VCaP (cell line): ENCODE measurements at regions not wholly inside any gene's neighbourhood (a gene's known extent, or its start where the extent isn't known, plus 50 kb on each side); places are given as distances from the start of the nearest gene placed in this dataset.

Source experiments
- H3K27ac ChIP-seq: fragments of 450-650 bp; 2 replicates; pipeline ENCODE4 v1.5.1; 2017
- TF ChIP-seq, protein P1 (sequence below): fragments of 450-650 bp; conservative IDR thresholded peaks from 2 replicates; pipeline ENCODE4 v1.5.1; 2017; ENCODE audit warnings: mild to moderate bottlenecking, moderate library complexity

DNA sequence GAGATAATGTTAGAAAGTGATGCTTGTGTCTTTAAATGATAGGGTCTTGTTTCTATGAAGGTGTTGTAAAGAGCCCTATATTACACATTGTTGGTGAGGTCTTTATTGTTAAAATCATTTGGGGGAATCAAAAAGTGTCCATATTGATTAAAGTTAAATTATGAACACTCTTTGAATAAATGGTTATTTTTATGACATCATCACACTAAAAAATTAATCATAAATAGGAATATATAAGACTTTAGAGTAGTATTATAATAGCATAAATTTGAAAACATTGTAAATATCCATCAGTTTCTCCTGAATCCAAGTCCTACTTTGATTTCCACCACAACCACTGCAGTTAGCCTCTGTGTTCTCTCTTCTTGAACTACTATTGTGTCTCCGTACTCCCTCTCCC is 136.3 kb downstream of the HTR1A start:
- no peak overlapping the region for H3K27ac ChIP-seq
- TF ChIP-seq, protein P1, sequence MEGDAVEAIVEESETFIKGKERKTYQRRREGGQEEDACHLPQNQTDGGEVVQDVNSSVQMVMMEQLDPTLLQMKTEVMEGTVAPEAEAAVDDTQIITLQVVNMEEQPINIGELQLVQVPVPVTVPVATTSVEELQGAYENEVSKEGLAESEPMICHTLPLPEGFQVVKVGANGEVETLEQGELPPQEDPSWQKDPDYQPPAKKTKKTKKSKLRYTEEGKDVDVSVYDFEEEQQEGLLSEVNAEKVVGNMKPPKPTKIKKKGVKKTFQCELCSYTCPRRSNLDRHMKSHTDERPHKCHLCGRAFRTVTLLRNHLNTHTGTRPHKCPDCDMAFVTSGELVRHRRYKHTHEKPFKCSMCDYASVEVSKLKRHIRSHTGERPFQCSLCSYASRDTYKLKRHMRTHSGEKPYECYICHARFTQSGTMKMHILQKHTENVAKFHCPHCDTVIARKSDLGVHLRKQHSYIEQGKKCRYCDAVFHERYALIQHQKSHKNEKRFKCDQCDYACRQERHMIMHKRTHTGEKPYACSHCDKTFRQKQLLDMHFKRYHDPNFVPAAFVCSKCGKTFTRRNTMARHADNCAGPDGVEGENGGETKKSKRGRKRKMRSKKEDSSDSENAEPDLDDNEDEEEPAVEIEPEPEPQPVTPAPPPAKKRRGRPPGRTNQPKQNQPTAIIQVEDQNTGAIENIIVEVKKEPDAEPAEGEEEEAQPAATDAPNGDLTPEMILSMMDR, result no peak

DNA sequence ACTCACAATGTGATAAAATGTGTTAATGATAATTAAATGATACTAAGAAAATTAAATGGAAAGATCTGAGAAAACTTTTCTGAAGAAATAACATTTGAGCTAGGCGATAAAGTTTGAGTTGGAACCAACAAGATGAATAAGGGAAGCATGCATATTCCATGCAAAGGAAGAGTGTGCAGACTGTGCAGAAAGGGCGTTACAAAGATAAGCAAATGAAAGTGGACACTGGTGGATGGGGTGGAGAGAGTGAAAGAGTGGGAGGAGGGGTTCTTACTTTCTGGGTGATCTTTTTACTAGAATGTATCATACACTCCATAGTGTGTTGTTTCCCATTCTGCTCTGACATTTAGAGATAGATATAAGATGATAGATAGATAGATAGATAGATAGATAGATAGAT is 138.7 kb downstream of the HTR1A start:
- H3K27ac ChIP-seq, result no peak overlapping the region
- TF ChIP-seq, protein P1, result no peak

DNA sequence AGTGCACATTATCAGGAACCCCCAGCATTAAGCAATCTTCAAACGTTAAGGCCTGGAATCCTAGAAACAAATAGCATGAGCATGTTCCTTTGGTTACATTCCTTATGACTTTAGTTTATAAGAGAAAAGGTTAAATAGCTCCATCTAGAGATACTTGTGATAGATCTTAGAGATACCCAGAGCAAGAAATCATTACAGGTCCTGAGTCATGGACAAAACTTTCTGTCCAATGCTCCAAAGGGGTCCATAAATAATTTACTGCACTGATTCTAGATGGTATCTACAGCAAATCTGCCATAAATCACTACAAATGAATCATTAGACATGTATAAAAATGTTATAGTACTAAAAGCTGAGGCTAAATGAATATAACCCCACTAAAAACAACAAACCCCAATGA is 139.6 kb downstream of the HTR1A start:
- TF ChIP-seq, protein P1, result peak; percentile 45
- no peak overlapping the region for H3K27ac ChIP-seq

DNA sequence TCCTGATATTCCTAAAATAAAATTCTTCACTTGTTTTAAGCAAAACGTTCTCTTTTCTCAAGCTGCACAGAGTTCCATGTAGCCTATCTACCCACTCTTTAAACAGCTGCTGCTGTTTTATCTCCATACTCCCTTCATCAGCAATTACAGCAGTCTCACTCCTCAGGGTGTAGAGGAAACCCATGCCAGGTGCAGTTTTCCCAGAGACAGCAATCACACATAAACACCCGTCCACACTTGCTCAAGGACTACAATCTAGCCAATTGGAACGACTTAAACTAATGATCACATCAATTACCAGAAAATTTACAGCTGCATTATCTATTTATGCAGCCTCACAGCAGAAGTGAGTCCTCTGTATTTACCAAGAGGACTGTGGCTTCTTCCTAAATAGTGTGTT is 141.7 kb downstream of the HTR1A start:
- TF ChIP-seq, protein P1, result no peak

DNA sequence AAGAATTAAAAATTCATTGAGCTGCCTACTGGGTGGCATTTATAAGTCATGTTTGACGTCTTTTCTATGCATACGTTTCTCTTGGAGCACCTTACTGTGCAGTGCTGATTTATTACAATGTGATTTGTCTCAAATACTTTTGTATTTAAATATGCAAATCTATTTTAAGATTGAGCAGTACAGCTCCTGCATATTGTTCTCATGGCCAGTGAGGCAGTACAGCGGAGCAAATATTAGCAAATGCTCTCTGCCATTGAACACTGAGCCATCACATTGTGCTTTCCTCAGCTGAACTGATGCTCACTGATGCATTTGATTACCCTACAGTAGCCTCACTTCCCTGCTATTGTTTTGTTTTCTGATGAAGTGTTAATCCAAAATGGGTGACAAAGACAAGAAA is 149.6 kb downstream of the HTR1A start:
- TF ChIP-seq, protein P1, result no peak
- no peak overlapping the region for H3K27ac ChIP-seq

More for the DNA sequence above, 141.7 kb downstream of the HTR1A start:
- no peak overlapping the region for H3K27ac ChIP-seq

DNA sequence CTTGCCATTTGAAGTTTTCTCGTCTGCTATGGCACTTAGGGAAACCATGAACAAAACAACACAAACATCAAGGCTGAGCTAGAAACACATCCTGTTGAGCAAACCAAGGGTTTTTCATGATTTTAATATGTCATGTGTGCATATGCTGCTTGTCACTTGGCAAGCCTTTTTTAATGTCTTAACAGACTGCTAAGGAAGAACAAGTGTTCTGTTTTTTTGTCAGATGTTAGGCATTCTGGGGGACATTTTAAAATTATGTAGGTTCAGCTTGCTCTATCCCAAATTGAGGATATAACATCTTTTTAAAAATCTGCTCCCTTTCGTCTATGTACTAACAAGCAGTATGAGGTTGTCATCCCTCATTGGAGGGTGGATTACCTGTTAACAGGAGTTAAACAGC is 150.3 kb downstream of the HTR1A start:
- no peak overlapping the region for H3K27ac ChIP-seq
- TF ChIP-seq, protein P1, result no peak

DNA sequence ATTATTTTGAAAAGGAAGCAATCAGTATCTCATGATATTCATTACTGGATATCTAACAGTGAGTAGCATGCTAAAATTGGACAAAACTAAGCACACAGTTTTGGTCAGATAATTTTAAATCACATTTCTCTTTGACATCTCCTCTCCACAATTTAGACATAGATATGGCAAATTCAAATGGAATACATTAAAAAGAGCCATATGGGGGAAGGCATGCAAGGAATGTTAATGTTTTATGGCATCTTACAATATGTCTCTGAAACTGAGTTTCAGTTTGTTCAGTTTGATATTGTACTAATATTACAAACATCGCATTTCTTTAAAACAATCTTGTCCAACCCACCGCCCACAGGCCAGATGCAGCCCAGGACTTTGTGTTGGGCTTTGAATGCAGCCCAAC is 151.0 kb downstream of the HTR1A start:
- TF ChIP-seq, protein P1, result no peak

DNA sequence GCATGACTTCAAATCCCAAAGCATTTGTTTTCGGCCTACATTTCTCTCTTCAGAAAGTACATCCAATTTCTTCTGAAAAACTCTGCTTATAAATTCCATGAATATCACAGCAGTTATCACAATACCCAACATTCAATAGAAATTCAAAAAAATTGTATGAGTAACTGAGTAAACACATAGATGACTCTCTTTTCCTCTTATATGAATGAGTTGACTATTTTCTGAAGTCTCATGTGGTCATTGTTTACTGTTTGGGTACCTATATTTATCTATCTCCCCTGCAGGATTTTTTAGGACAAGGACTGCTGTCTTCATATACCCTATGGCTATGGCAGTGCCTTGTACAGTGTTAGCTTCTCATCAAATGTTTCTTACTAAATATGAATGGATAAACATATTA is 157.1 kb downstream of the HTR1A start:
- TF ChIP-seq, protein P1, result no peak

More for the DNA sequence above, 151.0 kb downstream of the HTR1A start:
- H3K27ac ChIP-seq, result no peak overlapping the region

More for the DNA sequence above, 157.1 kb downstream of the HTR1A start:
- no peak overlapping the region for H3K27ac ChIP-seq
